ENCODE measurements at regions not wholly inside any gene's neighbourhood (a gene's known extent, or its start where the extent isn't known, plus 50 kb on each side); places are given as distances from the start of the nearest gene placed in this dataset.

- TF ChIP-seq E2F6 (IDR thresholded peaks at IDR 0.05; ENCODE audit: borderline replicate concordance, low read depth) (no peak), CTCF (IDR thresholded peaks at IDR 0.05) (no peak), CHD2 (IDR thresholded peaks at IDR 0.05; ENCODE audit: low read length, partially characterized antibody) (no peak), HMGXB4 (CRISPR knock-in tag; IDR thresholded peaks at IDR 0.05; ENCODE audit: borderline replicate concordance) (no peak), POLR2A (IDR thresholded peaks at IDR 0.05; ENCODE audit: low read length) (no peak), JUNB (IDR thresholded peaks at IDR 0.05) (no peak), USF2 (IDR thresholded peaks at IDR 0.05) (no peak), RAD21 (conservative IDR thresholded peaks at IDR 0.05 in 1 of 2, IDR thresholded peaks at IDR 0.05 in 1 of 2) (no peak)
Measured at GRCh38 chr14:44041700-44042099, 465.4 kb downstream of the FSCB start.
